ENCODE measurements at regions not wholly inside any gene's neighbourhood (a gene's known extent, or its start where the extent isn't known, plus 50 kb on each side); places are given as distances from the start of the nearest gene placed in this dataset.

DNA sequence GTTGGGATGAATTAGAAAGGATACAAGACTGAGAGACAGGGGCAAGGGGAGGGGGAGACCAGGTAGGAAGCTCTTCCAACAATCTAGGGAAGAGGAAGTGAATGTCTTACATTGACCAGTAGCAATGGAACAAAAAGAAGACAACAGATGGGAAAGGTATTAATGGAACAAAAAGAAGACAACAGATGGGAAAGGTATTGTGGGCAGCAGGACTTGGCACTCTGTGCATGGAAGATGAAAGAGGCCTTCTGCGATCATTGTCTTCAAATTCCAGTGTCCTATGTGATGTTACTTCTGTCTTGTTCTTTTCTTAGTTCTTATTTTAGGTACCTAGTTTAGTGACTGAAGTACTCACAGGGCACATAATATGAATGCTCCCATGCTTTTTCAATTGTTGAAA is 161.8 kb downstream of the PALM2AKAP2 start:
- H3K4me1 ChIP-seq (replicated peaks in 1 of 2): no peaks in the 10 kb centered on the region
- H3K4me3 ChIP-seq: no peak overlapping the region
- WGBS, 10 experiments: 88 to 100% (median 100%) methylated on average over 1 of the region's 1 CpG; no CpG with 5 or more reads in 2 of the 10 experiments
- no peak overlapping the region for H3K27ac ChIP-seq
- in situ Hi-C loops (cut with MboI; ENCODE audit: low pct_unique_long_range_greater_than_20kb in 2 of 9, low sequenced_read_pairs in 9 of 9, unreplicated experiment in 9 of 9): no loop called here
- no peak for ATAC-seq (replicated peaks in 6 of 8)

GRCh38 chr9:109945573-109945972 is 165.6 kb downstream of the PALM2AKAP2 start:
- 83 to 100% (median 100%) methylated on average over 1 of the region's 1 CpG; no CpG with 5 or more reads in 4 of the 10 experiments for WGBS, 10 experiments
- H3K4me3 ChIP-seq: no peak overlapping the region
- ATAC-seq (replicated peaks in 6 of 8): peak in 5 of 8 experiments; percentile 35 to 60 (median 54)
- no peaks in the 10 kb centered on the region for H3K4me1 ChIP-seq (replicated peaks in 1 of 2)
- in situ Hi-C loops (cut with MboI; ENCODE audit: low pct_unique_long_range_greater_than_20kb in 2 of 9, low sequenced_read_pairs in 9 of 9, unreplicated experiment in 9 of 9): no loop called here
- H3K27ac ChIP-seq: no peak overlapping the region

DNA sequence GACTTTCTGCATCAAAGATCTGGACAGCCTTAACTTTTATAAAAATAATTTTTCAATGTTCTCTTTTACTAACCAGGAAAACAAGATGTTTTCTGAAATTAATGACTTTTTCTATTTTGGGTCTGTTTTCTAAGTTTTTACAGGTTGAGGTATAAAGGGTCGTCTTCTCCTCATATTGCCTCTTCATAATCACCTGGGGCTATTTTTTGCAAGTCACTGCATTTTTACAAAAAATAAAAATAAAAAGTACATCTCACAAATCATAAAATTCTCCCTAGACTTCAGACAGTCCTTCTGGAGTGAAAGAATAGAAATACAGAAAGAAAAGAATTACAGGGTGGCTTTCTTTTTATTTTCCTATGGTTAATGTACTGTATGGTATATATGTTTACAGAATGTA is 168.5 kb downstream of the PALM2AKAP2 start:
- in situ Hi-C loops (cut with MboI; ENCODE audit: low pct_unique_long_range_greater_than_20kb in 2 of 9, low sequenced_read_pairs in 9 of 9, unreplicated experiment in 9 of 9): no loop called here
- H3K4me3 ChIP-seq: no peak overlapping the region
- no peaks in the 10 kb centered on the region for H3K4me1 ChIP-seq (replicated peaks in 1 of 2)
- H3K27ac ChIP-seq: no peak overlapping the region
- no peak for ATAC-seq (replicated peaks in 6 of 8)
- WGBS, 10 experiments: 36 to 100% (median 75%) methylated on average over 1 of the region's 1 CpG

GRCh38 chr9:109950710-109951443 is 170.9 kb downstream of the PALM2AKAP2 start:
- WGBS, 10 experiments: 88 to 100% (median 94%) methylated on average over 2 to 6 of the region's 7 CpGs; no CpG with 5 or more reads in 3 of the 10 experiments
- no peak overlapping the region for H3K27ac ChIP-seq
- in situ Hi-C loops (cut with MboI; ENCODE audit: low pct_unique_long_range_greater_than_20kb in 2 of 9, low sequenced_read_pairs in 9 of 9, unreplicated experiment in 9 of 9): no loop called here
- H3K4me3 ChIP-seq: no peak overlapping the region
- peak in 2 of 8 experiments; percentile 30 to 34 for ATAC-seq (replicated peaks in 6 of 8)
- H3K4me1 ChIP-seq (replicated peaks in 1 of 2): peaks cover 0 to 4% of the 10 kb centered on the region in 2 donors

- 80 to 100% (median 93%) methylated on average over 1 to 5 of the region's 5 CpGs; no CpG with 5 or more reads in 4 of the 10 experiments for WGBS, 10 experiments
- ATAC-seq (replicated peaks in 6 of 8): no peak
- no peak overlapping the region for H3K27ac ChIP-seq
- no peak overlapping the region for H3K4me3 ChIP-seq
- in situ Hi-C loops (cut with MboI; ENCODE audit: low pct_unique_long_range_greater_than_20kb in 2 of 9, low sequenced_read_pairs in 9 of 9, unreplicated experiment in 9 of 9): no loop called here
- H3K4me1 ChIP-seq (replicated peaks in 1 of 2): peaks cover 4 to 7% of the 10 kb centered on the region in 2 donors
These were observed 173.3 kb downstream of the PALM2AKAP2 start for GRCh38 chr9:109953300-109953699.

GRCh38 chr9:109953813-109954497 is 174.0 kb downstream of the PALM2AKAP2 start:
- no peak overlapping the region for H3K4me3 ChIP-seq

DNA sequence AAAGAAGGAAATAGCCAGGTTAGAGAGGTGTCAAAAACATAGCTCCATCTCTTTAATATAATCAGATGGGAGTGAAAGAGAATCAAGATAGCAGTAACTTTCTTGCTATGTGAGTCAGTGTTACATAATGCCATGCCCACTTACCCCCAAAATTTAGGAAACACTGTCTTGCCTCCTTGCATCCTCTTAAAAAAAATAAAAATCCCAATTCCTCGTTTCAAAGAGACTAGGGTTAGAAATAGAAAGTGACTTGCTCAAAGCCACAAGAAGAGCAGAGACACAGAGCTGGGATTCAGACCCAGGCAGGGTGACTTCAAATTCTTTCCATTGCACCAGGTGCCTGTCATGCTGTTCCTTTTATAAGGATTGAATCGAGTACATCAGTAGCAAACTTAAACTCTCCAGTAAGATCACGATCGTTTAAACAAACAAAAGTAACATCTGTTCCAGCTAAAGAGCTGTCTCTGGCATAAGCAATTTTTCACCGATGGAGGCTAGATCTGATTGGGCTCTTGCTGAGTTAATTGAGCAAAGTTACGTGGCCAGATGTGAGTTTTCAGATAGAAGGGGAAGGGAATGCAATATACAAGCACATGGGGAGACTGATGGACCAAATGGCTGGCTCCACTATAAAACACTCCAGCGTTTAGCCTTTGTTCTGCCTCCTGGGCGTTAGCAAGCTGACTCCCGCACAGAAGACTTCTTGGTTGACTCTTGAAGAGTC is 176.9 kb downstream of the PALM2AKAP2 start:
- in situ Hi-C loops (cut with MboI; ENCODE audit: low pct_unique_long_range_greater_than_20kb in 2 of 9, low sequenced_read_pairs in 9 of 9, unreplicated experiment in 9 of 9): no loop called here
- H3K27ac ChIP-seq: no peak overlapping the region
- peaks cover 4 to 7% of the 10 kb centered on the region in 2 donors for H3K4me1 ChIP-seq (replicated peaks in 1 of 2)
- no peak for ATAC-seq (replicated peaks in 6 of 8)
- WGBS, 10 experiments: 0 to 60% (median 34%) methylated on average over 1 to 9 of the region's 9 CpGs
- H3K4me3 ChIP-seq: no peak overlapping the region

More at GRCh38 chr9:109953813-109954497, 174.0 kb downstream of the PALM2AKAP2 start:
- in situ Hi-C loops (cut with MboI; ENCODE audit: low pct_unique_long_range_greater_than_20kb in 2 of 9, low sequenced_read_pairs in 9 of 9, unreplicated experiment in 9 of 9): no loop called here
- 91 to 100% (median 96%) methylated on average over 2 to 3 of the region's 3 CpGs; no CpG with 5 or more reads in 2 of the 10 experiments for WGBS, 10 experiments
- Histone ChIP-seq H3K4me1 (replicated peaks in 1 of 2) (peaks cover 4 to 7% of the 10 kb centered on the region in 2 donors), H3K27ac (no peak overlapping the region)
- ATAC-seq (replicated peaks in 6 of 8): peak in 5 of 8 experiments; percentile 27 to 87 (median 81)

GRCh38 chr9:109959679-109960078 is 179.7 kb downstream of the PALM2AKAP2 start:
- Histone ChIP-seq H3K27ac (no peak overlapping the region), H3K4me1 (replicated peaks in 1 of 2) (peaks cover 3 to 4% of the 10 kb centered on the region in 2 donors), H3K4me3 (no peak overlapping the region)
- in situ Hi-C loops (cut with MboI; ENCODE audit: low pct_unique_long_range_greater_than_20kb in 2 of 9, low sequenced_read_pairs in 9 of 9, unreplicated experiment in 9 of 9): no loop called here
- WGBS, 10 experiments: 83 to 100% (median 100%) methylated on average over 1 to 3 of the region's 4 CpGs; no CpG with 5 or more reads in 3 of the 10 experiments
- ATAC-seq (replicated peaks in 6 of 8): no peak

DNA sequence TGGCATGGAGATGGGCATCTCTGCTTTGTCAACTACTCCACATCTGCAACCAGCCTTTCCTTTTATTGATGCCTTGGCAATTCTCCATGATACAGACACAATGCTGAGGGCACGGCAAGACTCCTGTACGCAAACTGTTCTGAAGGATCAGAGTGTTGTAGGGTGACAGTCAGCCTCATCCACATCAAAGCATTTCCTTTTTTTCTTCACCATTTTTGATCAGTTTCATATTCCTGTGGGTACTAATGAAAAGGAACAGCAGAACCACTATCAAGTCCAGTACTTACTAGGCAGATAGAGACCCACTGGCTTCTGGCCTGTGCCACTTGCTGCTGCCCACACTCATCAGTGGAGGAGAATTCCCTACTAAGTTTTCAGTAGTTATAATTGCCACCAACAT is 181.6 kb downstream of the PALM2AKAP2 start:
- H3K4me1 ChIP-seq (replicated peaks in 1 of 2): peaks cover 3 to 4% of the 10 kb centered on the region in 2 donors
- H3K27ac ChIP-seq: no peak overlapping the region
- WGBS, 10 experiments: 92 to 93% methylated on average over 2 of the region's 2 CpGs; no CpG with 5 or more reads in 8 of the 10 experiments
- no peak overlapping the region for H3K4me3 ChIP-seq
- no peak for ATAC-seq (replicated peaks in 6 of 8)
- in situ Hi-C loops (cut with MboI; ENCODE audit: low pct_unique_long_range_greater_than_20kb in 2 of 9, low sequenced_read_pairs in 9 of 9, unreplicated experiment in 9 of 9): no loop called here

DNA sequence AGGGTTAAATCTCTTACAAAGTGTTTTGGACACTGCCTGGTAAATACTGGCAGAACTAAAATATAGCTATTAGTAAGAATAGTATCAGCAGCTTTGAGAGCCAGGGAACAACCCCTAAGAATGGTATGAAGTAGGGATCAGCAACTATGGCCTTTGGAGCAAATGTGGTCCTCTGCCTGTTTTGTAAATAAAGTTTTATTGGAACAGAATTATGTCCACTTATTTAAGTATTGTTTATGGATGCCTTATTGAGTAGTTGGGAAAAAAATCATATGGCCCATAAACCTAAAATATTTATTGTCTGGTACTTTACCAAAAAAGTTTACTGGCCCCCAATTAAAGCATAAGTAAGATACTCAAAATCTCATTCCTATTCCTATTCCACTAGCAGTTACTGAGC is 182.2 kb downstream of the PALM2AKAP2 start:
- Histone ChIP-seq H3K4me1 (replicated peaks in 1 of 2) (peaks cover 1% of the 10 kb centered on the region in 2 donors), H3K27ac (no peak overlapping the region), H3K4me3 (no peak overlapping the region)
- ATAC-seq (replicated peaks in 6 of 8): no peak
- in situ Hi-C loops (cut with MboI; ENCODE audit: low pct_unique_long_range_greater_than_20kb in 2 of 9, low sequenced_read_pairs in 9 of 9, unreplicated experiment in 9 of 9): no loop called here

DNA sequence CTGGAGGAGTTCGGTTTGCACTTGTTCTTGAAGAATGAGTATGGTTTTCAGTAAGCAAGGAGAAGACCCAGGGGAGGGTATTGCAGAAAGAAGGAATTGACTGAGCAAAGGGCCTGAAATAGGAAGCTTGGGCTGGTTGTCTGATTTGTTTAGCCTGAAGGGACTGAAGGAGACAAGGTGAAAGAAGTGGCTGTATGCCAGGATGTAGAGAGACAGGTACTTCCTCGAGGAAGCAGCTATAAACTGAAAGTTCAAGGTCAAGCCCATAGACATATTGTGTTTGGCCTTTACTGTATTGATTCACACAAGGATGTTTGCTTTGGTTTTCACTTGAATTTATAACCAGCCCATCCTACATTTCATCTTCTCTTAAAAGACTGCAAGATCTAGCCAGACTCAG is 183.1 kb downstream of the PALM2AKAP2 start:
- WGBS, 10 experiments: 11 to 100% (median 70%) methylated on average over 1 to 2 of the region's 2 CpGs; no CpG with 5 or more reads in 2 of the 10 experiments
- Histone ChIP-seq H3K4me3 (no peak overlapping the region), H3K4me1 (replicated peaks in 1 of 2) (no peaks in the 10 kb centered on the region), H3K27ac (no peak overlapping the region)
- in situ Hi-C loops (cut with MboI; ENCODE audit: low pct_unique_long_range_greater_than_20kb in 2 of 9, low sequenced_read_pairs in 9 of 9, unreplicated experiment in 9 of 9): no loop called here
- ATAC-seq (replicated peaks in 6 of 8): no peak

DNA sequence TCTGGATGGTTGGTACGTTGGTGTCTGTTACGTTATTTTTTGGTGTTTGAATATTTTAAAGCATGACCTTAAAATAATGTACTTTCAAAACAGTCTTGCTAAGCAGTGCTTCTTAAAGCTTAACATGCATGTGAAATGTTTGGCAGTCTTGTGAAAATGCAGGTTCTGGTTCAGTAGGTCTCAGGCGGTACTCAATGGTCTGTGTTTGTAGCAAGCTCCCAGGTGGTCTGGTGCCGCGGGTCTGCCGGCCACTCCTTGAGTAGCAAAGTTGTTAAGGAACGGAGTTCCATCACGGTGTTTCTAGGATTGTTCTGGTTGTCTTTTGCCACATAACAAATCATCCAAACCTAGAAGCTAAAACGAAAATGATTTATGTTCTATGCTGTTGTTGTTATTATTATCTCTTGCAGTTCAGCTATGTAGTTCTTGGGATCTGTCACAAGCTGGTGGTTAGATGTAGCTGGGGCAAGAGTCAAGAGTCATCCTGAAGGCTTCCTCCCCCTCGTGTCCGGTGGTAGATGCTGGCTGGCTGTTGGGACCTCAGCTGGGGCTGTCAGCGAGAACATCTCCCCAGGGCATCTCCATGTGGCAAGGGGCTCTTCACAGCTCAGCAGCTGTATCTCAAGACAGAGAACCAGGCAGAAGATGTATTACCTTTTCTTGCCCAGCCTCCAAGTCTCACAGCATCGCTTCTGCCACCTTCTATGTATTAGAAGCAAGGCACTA is 186.8 kb downstream of the PALM2AKAP2 start:
- in situ Hi-C loops (cut with MboI; ENCODE audit: low pct_unique_long_range_greater_than_20kb in 2 of 9, low sequenced_read_pairs in 9 of 9, unreplicated experiment in 9 of 9): no loop called here
- Histone ChIP-seq H3K27ac (no peak overlapping the region), H3K4me1 (replicated peaks in 1 of 2) (peaks cover 4% of the 10 kb centered on the region in 2 donors), H3K4me3 (no peak overlapping the region)
- no peak for ATAC-seq (replicated peaks in 6 of 8)
- 95 to 100% (median 100%) methylated on average over 1 to 11 of the region's 13 CpGs for WGBS, 10 experiments

Data from motor neuron (in vitro differentiated cells).